ENCODE measurements at regions not wholly inside any gene's neighbourhood (a gene's known extent, or its start where the extent isn't known, plus 50 kb on each side); places are given as distances from the start of the nearest gene placed in this dataset.

DNA sequence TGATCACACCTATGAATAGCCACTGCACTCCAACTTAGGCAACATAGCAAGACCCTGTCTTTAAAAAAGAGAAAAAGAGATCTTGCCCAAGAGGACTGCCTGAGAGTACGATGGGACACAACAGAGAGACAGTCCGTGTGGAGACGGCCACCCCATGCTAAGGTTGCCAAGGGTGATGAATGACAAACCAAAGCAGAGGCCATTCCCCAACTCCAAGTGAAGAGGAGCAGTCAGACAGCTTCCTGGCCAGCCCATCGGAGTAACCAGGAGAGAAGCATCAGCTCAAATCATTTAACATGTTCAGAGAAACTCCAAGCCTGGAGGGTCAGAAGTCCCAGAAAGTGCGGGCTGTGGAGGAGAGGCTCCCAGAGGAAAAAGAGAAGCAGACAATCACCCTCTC, 63.9 kb upstream of the SUB1 start:
- TF ChIP-seq HNF4A (conservative IDR thresholded peaks at IDR 0.05) = no peak
- TF ChIP-seq CTCF (IDR thresholded peaks at IDR 0.05; ENCODE audit: low read depth, low read length, missing input control) = no peak
- no peak for TF ChIP-seq GABPA (IDR thresholded peaks at IDR 0.05 in 1 of 2, conservative IDR thresholded peaks at IDR 0.05 in 1 of 2)
- no peak for TF ChIP-seq RAD21 (IDR thresholded peaks at IDR 0.05)
- TF ChIP-seq, protein P1, sequence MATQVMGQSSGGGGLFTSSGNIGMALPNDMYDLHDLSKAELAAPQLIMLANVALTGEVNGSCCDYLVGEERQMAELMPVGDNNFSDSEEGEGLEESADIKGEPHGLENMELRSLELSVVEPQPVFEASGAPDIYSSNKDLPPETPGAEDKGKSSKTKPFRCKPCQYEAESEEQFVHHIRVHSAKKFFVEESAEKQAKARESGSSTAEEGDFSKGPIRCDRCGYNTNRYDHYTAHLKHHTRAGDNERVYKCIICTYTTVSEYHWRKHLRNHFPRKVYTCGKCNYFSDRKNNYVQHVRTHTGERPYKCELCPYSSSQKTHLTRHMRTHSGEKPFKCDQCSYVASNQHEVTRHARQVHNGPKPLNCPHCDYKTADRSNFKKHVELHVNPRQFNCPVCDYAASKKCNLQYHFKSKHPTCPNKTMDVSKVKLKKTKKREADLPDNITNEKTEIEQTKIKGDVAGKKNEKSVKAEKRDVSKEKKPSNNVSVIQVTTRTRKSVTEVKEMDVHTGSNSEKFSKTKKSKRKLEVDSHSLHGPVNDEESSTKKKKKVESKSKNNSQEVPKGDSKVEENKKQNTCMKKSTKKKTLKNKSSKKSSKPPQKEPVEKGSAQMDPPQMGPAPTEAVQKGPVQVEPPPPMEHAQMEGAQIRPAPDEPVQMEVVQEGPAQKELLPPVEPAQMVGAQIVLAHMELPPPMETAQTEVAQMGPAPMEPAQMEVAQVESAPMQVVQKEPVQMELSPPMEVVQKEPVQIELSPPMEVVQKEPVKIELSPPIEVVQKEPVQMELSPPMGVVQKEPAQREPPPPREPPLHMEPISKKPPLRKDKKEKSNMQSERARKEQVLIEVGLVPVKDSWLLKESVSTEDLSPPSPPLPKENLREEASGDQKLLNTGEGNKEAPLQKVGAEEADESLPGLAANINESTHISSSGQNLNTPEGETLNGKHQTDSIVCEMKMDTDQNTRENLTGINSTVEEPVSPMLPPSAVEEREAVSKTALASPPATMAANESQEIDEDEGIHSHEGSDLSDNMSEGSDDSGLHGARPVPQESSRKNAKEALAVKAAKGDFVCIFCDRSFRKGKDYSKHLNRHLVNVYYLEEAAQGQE (IDR thresholded peaks at IDR 0.05) = no peak
- no peak for TF ChIP-seq RXRA (IDR thresholded peaks at IDR 0.05)
- TF ChIP-seq SP1 (IDR thresholded peaks at IDR 0.05) = no peak
- TF ChIP-seq, protein P2, sequence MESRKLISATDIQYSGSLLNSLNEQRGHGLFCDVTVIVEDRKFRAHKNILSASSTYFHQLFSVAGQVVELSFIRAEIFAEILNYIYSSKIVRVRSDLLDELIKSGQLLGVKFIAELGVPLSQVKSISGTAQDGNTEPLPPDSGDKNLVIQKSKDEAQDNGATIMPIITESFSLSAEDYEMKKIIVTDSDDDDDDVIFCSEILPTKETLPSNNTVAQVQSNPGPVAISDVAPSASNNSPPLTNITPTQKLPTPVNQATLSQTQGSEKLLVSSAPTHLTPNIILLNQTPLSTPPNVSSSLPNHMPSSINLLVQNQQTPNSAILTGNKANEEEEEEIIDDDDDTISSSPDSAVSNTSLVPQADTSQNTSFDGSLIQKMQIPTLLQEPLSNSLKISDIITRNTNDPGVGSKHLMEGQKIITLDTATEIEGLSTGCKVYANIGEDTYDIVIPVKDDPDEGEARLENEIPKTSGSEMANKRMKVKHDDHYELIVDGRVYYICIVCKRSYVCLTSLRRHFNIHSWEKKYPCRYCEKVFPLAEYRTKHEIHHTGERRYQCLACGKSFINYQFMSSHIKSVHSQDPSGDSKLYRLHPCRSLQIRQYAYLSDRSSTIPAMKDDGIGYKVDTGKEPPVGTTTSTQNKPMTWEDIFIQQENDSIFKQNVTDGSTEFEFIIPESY (IDR thresholded peaks at IDR 0.05) = no peak
- TF ChIP-seq FOXA1 (IDR thresholded peaks at IDR 0.05) = no peak
- TF ChIP-seq HNF4G (IDR thresholded peaks at IDR 0.05) = no peak
- TF ChIP-seq MAX (IDR thresholded peaks at IDR 0.05) = no peak
- TF ChIP-seq JUND (IDR thresholded peaks at IDR 0.05) = no peak
- no peak for TF ChIP-seq YY1 (IDR thresholded peaks at IDR 0.05)
- no peak for TF ChIP-seq FOXA2 (IDR thresholded peaks at IDR 0.05)
- no peak for TF ChIP-seq TAF1 (conservative IDR thresholded peaks at IDR 0.05)
- no peak for TF ChIP-seq EGR1 (IDR thresholded peaks at IDR 0.05; ENCODE audit: low read depth in 2 of 2)
- no peak for TF ChIP-seq NR2F2 (IDR thresholded peaks at IDR 0.05)
- TF ChIP-seq, protein P3, sequence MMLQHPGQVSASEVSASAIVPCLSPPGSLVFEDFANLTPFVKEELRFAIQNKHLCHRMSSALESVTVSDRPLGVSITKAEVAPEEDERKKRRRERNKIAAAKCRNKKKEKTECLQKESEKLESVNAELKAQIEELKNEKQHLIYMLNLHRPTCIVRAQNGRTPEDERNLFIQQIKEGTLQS (IDR thresholded peaks at IDR 0.05) = no peak
- WGBS = 76% methylated on average over 5 of the region's 5 CpGs
- H3K27me3 ChIP-seq (ENCODE audit: control insufficient read depth in 4 of 4, insufficient read depth in 4 of 4, low read length in 3 of 4) = peaks cover 0 to 4% (median 0%) of the 10 kb centered on the region in 4 donors

More for the DNA sequence above, 63.9 kb upstream of the SUB1 start:
- Histone ChIP-seq H3K4me1 (ENCODE audit: control insufficient read depth in 4 of 4, insufficient read depth in 4 of 4, low read length in 3 of 4) (no peaks in the 10 kb centered on the region), H3K4me3 (ENCODE audit: low read depth in 1 of 3, low read length in 3 of 3) (no peak overlapping the region), H3K9me3 (ENCODE audit: control insufficient read depth in 4 of 4, low read length in 3 of 4) (no peaks in the 10 kb centered on the region), H3K27ac (ENCODE audit: low read depth in 1 of 2, low read length in 2 of 2) (no peak overlapping the region), H3K9ac (ENCODE audit: low read depth in 1 of 2, low read length in 2 of 2) (no peak overlapping the region), H3K36me3 (ENCODE audit: control insufficient read depth in 4 of 4, insufficient read depth in 3 of 4, low read depth in 1 of 4, low read length in 3 of 4) (no peaks in the 10 kb centered on the region)
- no peak for DNase-seq (ENCODE audit: low spot score)

All from liver (tissue), 8 donors.